Stomach (tissue), 4 donors: ENCODE measurements at regions not wholly inside any gene's neighbourhood (a gene's known extent, or its start where the extent isn't known, plus 50 kb on each side); places are given as distances from the start of the nearest gene placed in this dataset.

Source experiments
- EP300 ChIP-seq: sonication (generic); formaldehyde crosslinking; IDR thresholded peaks from one replicate; pipeline ENCODE4 v1.6.1; 2017; ENCODE audit warnings: antibody characterized with exemption
- POLR2A ChIP-seq, 4 donors: fragments of 450-650 bp; IDR thresholded peaks; one replicate each; pipeline ENCODE4 v1.6.1; 2016; ENCODE audit warnings: antibody characterized with exemption in 4 of 4, control low read depth in 2 of 4, mild to moderate bottlenecking in 1 of 4, moderate library complexity in 1 of 4
- POLR2AphosphoS5 ChIP-seq, 3 donors: sonication (generic); formaldehyde crosslinking; IDR thresholded peaks; one replicate each; pipeline ENCODE4 v1.6.1; 2016; ENCODE audit warnings: antibody characterized with exemption in 3 of 3
- TF ChIP-seq, protein P1 (sequence below), 7 experiments: fragments of 450-650 bp in 4 of 7; fragments of 200-600 bp in 3 of 7; sonication (generic) in 3 of 7; IDR thresholded peaks; one replicate each; pipeline ENCODE4 v1.5.1; 2016 to 2019; ENCODE audit warnings: antibody characterized with exemption in 7 of 7, control low read depth in 2 of 7, mild to moderate bottlenecking in 1 of 7

DNA sequence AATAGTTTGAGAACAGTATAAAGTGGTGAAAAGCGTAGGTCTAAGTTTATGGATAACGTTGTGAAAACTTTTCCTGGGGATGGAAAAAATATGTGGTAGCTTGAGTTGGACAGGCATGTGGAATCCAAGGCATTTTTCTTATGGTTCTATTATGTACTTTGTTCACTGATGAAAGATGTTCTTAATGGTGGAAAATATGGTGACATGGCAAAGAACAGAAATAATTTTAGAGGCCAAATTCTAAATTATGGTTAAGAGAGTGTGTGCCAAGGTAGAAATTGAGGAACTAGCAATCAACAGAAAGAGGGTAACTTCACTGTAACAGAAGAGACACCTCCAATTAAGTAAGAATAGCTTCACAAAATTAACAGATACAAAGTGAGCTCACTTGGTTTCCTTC is 427.8 kb downstream of the SLC6A15 start:
- TF ChIP-seq, protein P1, sequence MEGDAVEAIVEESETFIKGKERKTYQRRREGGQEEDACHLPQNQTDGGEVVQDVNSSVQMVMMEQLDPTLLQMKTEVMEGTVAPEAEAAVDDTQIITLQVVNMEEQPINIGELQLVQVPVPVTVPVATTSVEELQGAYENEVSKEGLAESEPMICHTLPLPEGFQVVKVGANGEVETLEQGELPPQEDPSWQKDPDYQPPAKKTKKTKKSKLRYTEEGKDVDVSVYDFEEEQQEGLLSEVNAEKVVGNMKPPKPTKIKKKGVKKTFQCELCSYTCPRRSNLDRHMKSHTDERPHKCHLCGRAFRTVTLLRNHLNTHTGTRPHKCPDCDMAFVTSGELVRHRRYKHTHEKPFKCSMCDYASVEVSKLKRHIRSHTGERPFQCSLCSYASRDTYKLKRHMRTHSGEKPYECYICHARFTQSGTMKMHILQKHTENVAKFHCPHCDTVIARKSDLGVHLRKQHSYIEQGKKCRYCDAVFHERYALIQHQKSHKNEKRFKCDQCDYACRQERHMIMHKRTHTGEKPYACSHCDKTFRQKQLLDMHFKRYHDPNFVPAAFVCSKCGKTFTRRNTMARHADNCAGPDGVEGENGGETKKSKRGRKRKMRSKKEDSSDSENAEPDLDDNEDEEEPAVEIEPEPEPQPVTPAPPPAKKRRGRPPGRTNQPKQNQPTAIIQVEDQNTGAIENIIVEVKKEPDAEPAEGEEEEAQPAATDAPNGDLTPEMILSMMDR (IDR thresholded peaks at IDR 0.05) = no peak
- no peak for TF ChIP-seq POLR2A (IDR thresholded peaks at IDR 0.05)
- TF ChIP-seq EP300 = no peak
- TF ChIP-seq POLR2AphosphoS5 (IDR thresholded peaks at IDR 0.05) = no peak
